PC-3 (cell line): ENCODE measurements at regions not wholly inside any gene's neighbourhood (a gene's known extent, or its start where the extent isn't known, plus 50 kb on each side); places are given as distances from the start of the nearest gene placed in this dataset.

ENCODE experiments used
- CTCF ChIP-seq: fragments of 300-600 bp; sonication (generic); conservative IDR thresholded peaks from 2 replicates; pipeline ENCODE4 v1.5.1; 2017; ENCODE audit warnings: antibody characterized with exemption, low read depth, mild to moderate bottlenecking, low read length
- EZH2 ChIP-seq: fragments of 300-600 bp; sonication (generic); IDR thresholded peaks from one replicate; pipeline ENCODE4 v1.6.1; 2017; ENCODE audit warnings: antibody characterized with exemption, mild to moderate bottlenecking, low read length; ENCODE audit not compliant: unreplicated experiment
- EZH2phosphoT487 ChIP-seq: fragments of 300-600 bp; sonication (generic); IDR thresholded peaks from 2 replicates; pipeline ENCODE4 v1.6.1; 2018; ENCODE audit warnings: mild to moderate bottlenecking, antibody characterized with exemption, low read length, borderline replicate concordance

- TF ChIP-seq CTCF, result no peak
- TF ChIP-seq EZH2, result no peak
- TF ChIP-seq EZH2phosphoT487, result no peak
Measured at GRCh38 chr3:72144773-72145505, 360.0 kb upstream of the PROK2 start.
